Panc1 (cell line): ENCODE measurements at regions not wholly inside any gene's neighbourhood (a gene's known extent, or its start where the extent isn't known, plus 50 kb on each side); places are given as distances from the start of the nearest gene placed in this dataset.
"Not testable (repeated sequence)": the region's sequence is repeated elsewhere in the genome, so short reads cannot be mapped to it uniquely, and the experiment has no call there.

Experiments
- ATAC-seq: fragments of 200-7000 bp; cut with Tn5 transposase; 2 replicates; pipeline ENCODE4 v1.9.1; 2020; ENCODE audit warnings: mild to moderate bottlenecking, moderate library complexity
- BruUV-seq: library from RNA; stranded (reverse); fragments of 400-500 nt; replicated peaks from 2 replicates; lab custom pipeline; 2021; lab: Mats Ljungman, UMichigan
- CTCF ChIA-PET: fragments of 300-600 bp; sonication (Branson Sonifier 250); formaldehyde crosslinking; loops from one replicate; lab custom pipeline; 2022; ENCODE audit warnings: antibody characterized with exemption; lab: Charles Lee
- POLR2A ChIA-PET: fragments of 300-600 bp; sonication (Branson Sonifier 250); formaldehyde crosslinking; loops from one replicate; lab custom pipeline; 2022; ENCODE audit warnings: antibody characterized with exemption; lab: Charles Lee
- DNase-seq: peaks from one replicate; pipeline ENCODE4 v3.0.0-alpha.2; 2010; ENCODE audit warnings: low read depth, low spot score
- H3K27ac ChIP-seq: 2 replicates; pipeline ENCODE4 v1.5.1; 2011; ENCODE audit warnings: mild to moderate bottlenecking, low read length, inconsistent platforms
- H3K27me3 ChIP-seq: fragments of 200-500 bp; sonication (Bioruptor generic); 2 replicates; pipeline ENCODE4 v1.6.0; 2014; ENCODE audit warnings: low read length, inconsistent platforms; ENCODE audit not compliant: control insufficient read depth, insufficient read depth
- H3K36me3 ChIP-seq: fragments of 200-500 bp; sonication (Bioruptor generic); 2 replicates; pipeline ENCODE4 v1.5.1; 2014; ENCODE audit warnings: inconsistent platforms, mild to moderate bottlenecking, low read length, moderate library complexity; ENCODE audit not compliant: control insufficient read depth, insufficient read depth
- H3K4me1 ChIP-seq: 2 replicates; pipeline ENCODE4 v1.5.1; 2011; ENCODE audit warnings: inconsistent platforms, mild to moderate bottlenecking, low read length, moderate library complexity; ENCODE audit not compliant: control insufficient read depth, insufficient read depth
- H3K4me3 ChIP-seq, 2 experiments: 2 replicates each; pipeline ENCODE4 v1.5.1; 2011 to 2012; ENCODE audit warnings: low read depth in 2 of 2, low read length in 2 of 2, mild to moderate bottlenecking in 2 of 2, inconsistent platforms in 1 of 2, moderate library complexity in 1 of 2
- H3K9me3 ChIP-seq: fragments of 200-500 bp; sonication (Bioruptor generic); 2 replicates; pipeline ENCODE4 v1.5.1; 2014; ENCODE audit warnings: low read depth, mild to moderate bottlenecking, inconsistent platforms, low read length, moderate library complexity; ENCODE audit not compliant: control insufficient read depth, insufficient read depth
- POLR2AphosphoS5 ChIP-seq: IDR thresholded peaks from 2 replicates; pipeline ENCODE4 v1.6.1; 2012; ENCODE audit warnings: mild to moderate bottlenecking, low read depth, low read length, moderate library complexity
- SIN3A ChIP-seq: IDR thresholded peaks from 2 replicates; pipeline ENCODE4 v1.6.1; 2012; ENCODE audit warnings: low read depth, mild to moderate bottlenecking, low read length, moderate library complexity, borderline replicate concordance; ENCODE audit not compliant: insufficient read depth
- TCF7L2 ChIP-seq: IDR thresholded peaks from 2 replicates; pipeline ENCODE4 v1.6.1; 2011; ENCODE audit warnings: mild to moderate bottlenecking, low read depth, low read length, inconsistent platforms
- in situ Hi-C: cut with HindIII; loops from 2 replicates; pipeline ENCODE4 v1.10.0; 2016; ENCODE audit warnings: low sequenced_read_pairs, low pct_unique_long_range_greater_than_20kb
- intact Hi-C: fragments of 100-400 bp; cut with micrococcal nuclease; formaldehyde crosslinking; loops from one replicate; pipeline ENCODE4 v1.10.0; 2022; ENCODE audit not compliant: unreplicated experiment
- TF ChIP-seq, protein P1 (sequence below): fragments of 450-650 bp; IDR thresholded peaks from 2 replicates; pipeline ENCODE4 v1.5.1; 2017; ENCODE audit warnings: mild to moderate bottlenecking
- TF ChIP-seq, protein P2 (sequence below), 2 experiments: IDR thresholded peaks; 2 replicates each; pipeline ENCODE4 v1.6.1; 2011 to 2012; ENCODE audit warnings: low read depth in 2 of 2, control low read depth in 1 of 2, low read length in 1 of 2, mild to moderate bottlenecking in 1 of 2, moderate library complexity in 1 of 2; ENCODE audit not compliant: insufficient read depth in 1 of 2

DNA sequence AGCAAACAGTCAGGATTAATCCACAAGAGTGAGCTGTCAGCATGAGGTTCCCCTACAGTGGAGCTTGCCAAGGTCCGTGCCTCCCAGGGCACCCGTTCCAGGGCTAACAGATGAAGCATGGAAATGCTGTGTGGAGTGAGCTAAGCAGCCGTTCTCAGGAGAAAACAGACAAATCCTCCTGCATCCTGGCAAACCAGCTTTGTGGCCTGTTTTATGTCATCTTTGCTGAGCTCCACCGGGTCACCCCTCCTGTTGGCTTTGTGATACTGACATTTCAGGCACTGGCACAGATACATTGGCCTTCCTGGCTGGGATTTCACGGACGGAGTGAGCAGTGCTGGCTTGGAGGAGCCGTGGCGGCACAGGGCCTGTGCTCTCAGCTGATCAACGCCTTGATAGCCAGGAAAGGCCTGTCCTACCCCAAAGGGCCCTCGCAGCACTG is 459.2 kb downstream of the PREX1 start:
- ATAC-seq, H3K4me3 ChIP-seq, CTCF ChIA-PET, H3K27me3 ChIP-seq, H3K9me3 ChIP-seq, H3K27ac ChIP-seq, H3K36me3 ChIP-seq, BruUV-seq, DNase-seq, H3K4me1 ChIP-seq, in situ Hi-C loops, intact Hi-C loops, POLR2A ChIA-PET: not testable (repeated sequence)

DNA sequence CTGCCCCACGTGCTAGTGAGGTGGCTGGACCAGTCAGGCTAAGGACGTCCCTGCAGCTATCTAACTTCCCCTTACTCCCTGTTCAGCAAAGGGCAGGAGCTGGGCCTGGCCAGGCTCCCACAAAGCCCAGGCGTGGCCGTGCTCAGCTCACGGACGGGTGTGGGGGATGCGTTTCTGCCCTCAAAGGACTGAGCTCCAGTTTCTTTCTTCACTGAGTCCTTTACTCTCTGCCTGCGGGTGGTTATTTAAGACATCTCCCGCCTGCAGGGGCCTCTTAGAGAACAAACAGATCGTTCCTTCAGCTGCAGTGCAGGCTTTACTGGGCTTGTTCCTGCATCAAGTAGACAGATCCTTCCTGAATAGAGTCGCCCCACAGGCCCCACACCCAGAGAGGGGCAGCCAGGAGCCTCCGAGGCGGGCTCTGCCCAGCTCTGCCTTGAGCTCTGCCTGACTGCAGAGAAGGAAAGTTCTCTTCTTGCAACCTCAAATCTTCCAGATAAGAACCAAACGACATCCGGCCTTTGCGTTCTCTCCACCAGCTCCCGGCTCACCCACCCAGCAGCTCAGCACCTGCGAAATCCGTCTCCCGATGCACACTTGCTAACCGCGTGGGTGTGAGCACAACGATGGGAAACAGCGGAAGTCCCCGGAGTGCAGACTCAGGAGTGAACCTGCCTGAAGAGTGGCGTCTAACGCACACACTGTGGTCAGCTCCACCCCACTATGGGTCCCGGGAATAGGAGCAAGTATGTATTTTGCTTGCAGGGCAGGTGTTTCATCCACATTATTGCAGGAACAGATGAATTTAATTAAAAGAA is 460.0 kb downstream of the PREX1 start:
- CTCF ChIA-PET, BruUV-seq, in situ Hi-C loops, intact Hi-C loops, H3K36me3 ChIP-seq, POLR2A ChIA-PET, DNase-seq, H3K27me3 ChIP-seq, H3K9me3 ChIP-seq, H3K4me1 ChIP-seq, H3K27ac ChIP-seq, H3K4me3 ChIP-seq: not testable (repeated sequence)
- ATAC-seq: peak; percentile 43

DNA sequence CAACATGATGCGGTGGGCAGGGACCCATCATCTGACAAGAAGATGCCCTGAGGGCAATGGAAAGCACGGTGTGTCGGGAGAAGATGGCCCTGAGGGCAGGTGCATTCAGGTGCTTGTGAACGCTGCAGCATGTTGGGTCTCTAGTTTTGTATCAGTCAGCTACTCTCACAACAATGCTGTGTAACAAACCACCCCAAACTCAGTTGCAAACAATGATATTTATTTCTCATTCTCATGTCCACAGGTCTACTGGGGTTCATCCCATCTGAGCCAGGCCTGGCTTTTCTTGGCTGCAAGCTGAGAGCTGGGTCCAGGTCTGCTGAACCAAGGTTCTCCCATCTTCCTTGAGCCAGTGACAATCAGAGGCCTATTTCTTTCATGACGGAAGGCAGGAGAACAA is 461.6 kb downstream of the PREX1 start:
- ChIA-PET CTCF (no interaction called here), POLR2A (no interaction called here)
- ATAC-seq (no peak), DNase-seq (no peak)
- BruUV-seq: no TSS peak
- Histone ChIP-seq H3K4me1 (no peaks in the 10 kb centered on the region), H3K9me3 (no peaks in the 10 kb centered on the region), H3K27ac (no peak overlapping the region), H3K4me3 (no peak overlapping the region), H3K36me3 (no peaks in the 10 kb centered on the region), H3K27me3 (no peaks in the 10 kb centered on the region)
- in situ Hi-C loops (no loop called here), intact Hi-C loops (no loop called here)
- TF ChIP-seq, protein P1, sequence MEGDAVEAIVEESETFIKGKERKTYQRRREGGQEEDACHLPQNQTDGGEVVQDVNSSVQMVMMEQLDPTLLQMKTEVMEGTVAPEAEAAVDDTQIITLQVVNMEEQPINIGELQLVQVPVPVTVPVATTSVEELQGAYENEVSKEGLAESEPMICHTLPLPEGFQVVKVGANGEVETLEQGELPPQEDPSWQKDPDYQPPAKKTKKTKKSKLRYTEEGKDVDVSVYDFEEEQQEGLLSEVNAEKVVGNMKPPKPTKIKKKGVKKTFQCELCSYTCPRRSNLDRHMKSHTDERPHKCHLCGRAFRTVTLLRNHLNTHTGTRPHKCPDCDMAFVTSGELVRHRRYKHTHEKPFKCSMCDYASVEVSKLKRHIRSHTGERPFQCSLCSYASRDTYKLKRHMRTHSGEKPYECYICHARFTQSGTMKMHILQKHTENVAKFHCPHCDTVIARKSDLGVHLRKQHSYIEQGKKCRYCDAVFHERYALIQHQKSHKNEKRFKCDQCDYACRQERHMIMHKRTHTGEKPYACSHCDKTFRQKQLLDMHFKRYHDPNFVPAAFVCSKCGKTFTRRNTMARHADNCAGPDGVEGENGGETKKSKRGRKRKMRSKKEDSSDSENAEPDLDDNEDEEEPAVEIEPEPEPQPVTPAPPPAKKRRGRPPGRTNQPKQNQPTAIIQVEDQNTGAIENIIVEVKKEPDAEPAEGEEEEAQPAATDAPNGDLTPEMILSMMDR: no peak
- no peak for TF ChIP-seq SIN3A
- no peak for TF ChIP-seq POLR2AphosphoS5
- TF ChIP-seq, protein P2, sequence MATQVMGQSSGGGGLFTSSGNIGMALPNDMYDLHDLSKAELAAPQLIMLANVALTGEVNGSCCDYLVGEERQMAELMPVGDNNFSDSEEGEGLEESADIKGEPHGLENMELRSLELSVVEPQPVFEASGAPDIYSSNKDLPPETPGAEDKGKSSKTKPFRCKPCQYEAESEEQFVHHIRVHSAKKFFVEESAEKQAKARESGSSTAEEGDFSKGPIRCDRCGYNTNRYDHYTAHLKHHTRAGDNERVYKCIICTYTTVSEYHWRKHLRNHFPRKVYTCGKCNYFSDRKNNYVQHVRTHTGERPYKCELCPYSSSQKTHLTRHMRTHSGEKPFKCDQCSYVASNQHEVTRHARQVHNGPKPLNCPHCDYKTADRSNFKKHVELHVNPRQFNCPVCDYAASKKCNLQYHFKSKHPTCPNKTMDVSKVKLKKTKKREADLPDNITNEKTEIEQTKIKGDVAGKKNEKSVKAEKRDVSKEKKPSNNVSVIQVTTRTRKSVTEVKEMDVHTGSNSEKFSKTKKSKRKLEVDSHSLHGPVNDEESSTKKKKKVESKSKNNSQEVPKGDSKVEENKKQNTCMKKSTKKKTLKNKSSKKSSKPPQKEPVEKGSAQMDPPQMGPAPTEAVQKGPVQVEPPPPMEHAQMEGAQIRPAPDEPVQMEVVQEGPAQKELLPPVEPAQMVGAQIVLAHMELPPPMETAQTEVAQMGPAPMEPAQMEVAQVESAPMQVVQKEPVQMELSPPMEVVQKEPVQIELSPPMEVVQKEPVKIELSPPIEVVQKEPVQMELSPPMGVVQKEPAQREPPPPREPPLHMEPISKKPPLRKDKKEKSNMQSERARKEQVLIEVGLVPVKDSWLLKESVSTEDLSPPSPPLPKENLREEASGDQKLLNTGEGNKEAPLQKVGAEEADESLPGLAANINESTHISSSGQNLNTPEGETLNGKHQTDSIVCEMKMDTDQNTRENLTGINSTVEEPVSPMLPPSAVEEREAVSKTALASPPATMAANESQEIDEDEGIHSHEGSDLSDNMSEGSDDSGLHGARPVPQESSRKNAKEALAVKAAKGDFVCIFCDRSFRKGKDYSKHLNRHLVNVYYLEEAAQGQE (IDR thresholded peaks at IDR 0.05; ENCODE audit: insufficient read depth in 1 of 2, low read depth in 2 of 2, low read length in 1 of 2): no peak
- TF ChIP-seq TCF7L2: no peak
